Tibial artery (tissue), 4 donors: ENCODE measurements at regions not wholly inside any gene's neighbourhood (a gene's known extent, or its start where the extent isn't known, plus 50 kb on each side); places are given as distances from the start of the nearest gene placed in this dataset.
"Not testable (repeated sequence)": the region's sequence is repeated elsewhere in the genome, so short reads cannot be mapped to it uniquely, and the experiment has no call there.

ENCODE experiments used
- DNase-seq, 2 donors: peaks; one replicate each; pipeline ENCODE4 v3.0.0-alpha.2; 2019
- H3K27ac ChIP-seq, 2 donors: fragments of 200-600 bp; sonication (generic) in 1 of 2; 1 replicate in 1 of 2; 2 replicates in 1 of 2; pipeline ENCODE4 v1.5.1; 2018 to 2019; ENCODE audit warnings: mild to moderate bottlenecking in 1 of 2
- H3K27me3 ChIP-seq, 2 donors: fragments of 200-600 bp; sonication (generic) in 1 of 2; one replicate each; pipeline versions ENCODE4 v1.5.1 to v1.6.0; 2016 to 2019
- H3K36me3 ChIP-seq, 3 donors: fragments of 200-600 bp; sonication (generic) in 2 of 3; one replicate each; pipeline ENCODE4 v1.5.1; 2016 to 2019; ENCODE audit warnings: mild to moderate bottlenecking in 2 of 3
- H3K4me1 ChIP-seq, 4 donors: fragments of 200-600 bp; sonication (generic) in 2 of 4; 1 replicate in 3 of 4; 2 replicates in 1 of 4; pipeline ENCODE4 v1.5.1; 2016 to 2019
- H3K4me3 ChIP-seq, 2 donors: fragments of 200-600 bp; sonication (generic) in 1 of 2; 1 replicate in 1 of 2; 2 replicates in 1 of 2; pipeline ENCODE4 v1.5.1; 2018 to 2019; ENCODE audit warnings: mild to moderate bottlenecking in 2 of 2
- H3K9me3 ChIP-seq, 3 donors: fragments of 200-600 bp; sonication (generic) in 1 of 3; one replicate each; pipeline ENCODE4 v1.5.1; 2016 to 2019
- intact Hi-C: fragments of 100-400 bp; cut with DNase I; formaldehyde crosslinking; loops from one replicate; pipeline ENCODE4 v1.15.0; 2023; ENCODE audit warnings: low total_unique reads
- TF ChIP-seq, protein P1 (sequence below), 2 experiments: fragments of 200-600 bp in 1 of 2; fragments of 450-650 bp in 1 of 2; IDR thresholded peaks; one replicate each; pipeline ENCODE4 v1.5.1; 2017 to 2019; ENCODE audit warnings: antibody characterized with exemption in 2 of 2, mild to moderate bottlenecking in 1 of 2, moderate library complexity in 1 of 2

DNA sequence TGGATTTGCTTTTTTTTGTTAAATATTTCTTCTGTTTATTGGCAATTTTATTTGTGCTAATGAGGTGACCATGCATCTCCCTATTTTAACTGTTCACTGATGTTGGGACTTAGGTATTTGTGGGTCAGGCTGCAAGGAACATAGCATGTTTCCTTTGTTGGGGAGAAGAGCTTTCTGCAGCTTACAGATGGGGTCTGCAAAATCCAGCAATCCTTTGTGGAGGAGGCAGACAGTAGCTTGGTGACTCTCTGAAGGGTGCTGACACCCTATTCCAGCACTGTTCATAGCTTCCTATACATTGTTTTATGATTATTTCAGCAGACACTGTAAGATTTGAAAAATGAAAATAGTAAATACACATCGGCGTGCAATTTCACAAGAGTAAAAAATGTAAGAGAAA lies 491.7 kb downstream of the RAPGEF2 start:
- no peak overlapping the region for H3K4me3 ChIP-seq
- H3K27ac ChIP-seq, result no peak overlapping the region
- TF ChIP-seq, protein P1, sequence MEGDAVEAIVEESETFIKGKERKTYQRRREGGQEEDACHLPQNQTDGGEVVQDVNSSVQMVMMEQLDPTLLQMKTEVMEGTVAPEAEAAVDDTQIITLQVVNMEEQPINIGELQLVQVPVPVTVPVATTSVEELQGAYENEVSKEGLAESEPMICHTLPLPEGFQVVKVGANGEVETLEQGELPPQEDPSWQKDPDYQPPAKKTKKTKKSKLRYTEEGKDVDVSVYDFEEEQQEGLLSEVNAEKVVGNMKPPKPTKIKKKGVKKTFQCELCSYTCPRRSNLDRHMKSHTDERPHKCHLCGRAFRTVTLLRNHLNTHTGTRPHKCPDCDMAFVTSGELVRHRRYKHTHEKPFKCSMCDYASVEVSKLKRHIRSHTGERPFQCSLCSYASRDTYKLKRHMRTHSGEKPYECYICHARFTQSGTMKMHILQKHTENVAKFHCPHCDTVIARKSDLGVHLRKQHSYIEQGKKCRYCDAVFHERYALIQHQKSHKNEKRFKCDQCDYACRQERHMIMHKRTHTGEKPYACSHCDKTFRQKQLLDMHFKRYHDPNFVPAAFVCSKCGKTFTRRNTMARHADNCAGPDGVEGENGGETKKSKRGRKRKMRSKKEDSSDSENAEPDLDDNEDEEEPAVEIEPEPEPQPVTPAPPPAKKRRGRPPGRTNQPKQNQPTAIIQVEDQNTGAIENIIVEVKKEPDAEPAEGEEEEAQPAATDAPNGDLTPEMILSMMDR (IDR thresholded peaks at IDR 0.05), result no peak
- H3K27me3 ChIP-seq, result no peaks in the 10 kb centered on the region
- no peaks in the 10 kb centered on the region for H3K4me1 ChIP-seq
- DNase-seq, result no peak
- intact Hi-C loops, result no loop called here
- no peaks in the 10 kb centered on the region for H3K36me3 ChIP-seq
- H3K9me3 ChIP-seq, result no peaks in the 10 kb centered on the region

DNA sequence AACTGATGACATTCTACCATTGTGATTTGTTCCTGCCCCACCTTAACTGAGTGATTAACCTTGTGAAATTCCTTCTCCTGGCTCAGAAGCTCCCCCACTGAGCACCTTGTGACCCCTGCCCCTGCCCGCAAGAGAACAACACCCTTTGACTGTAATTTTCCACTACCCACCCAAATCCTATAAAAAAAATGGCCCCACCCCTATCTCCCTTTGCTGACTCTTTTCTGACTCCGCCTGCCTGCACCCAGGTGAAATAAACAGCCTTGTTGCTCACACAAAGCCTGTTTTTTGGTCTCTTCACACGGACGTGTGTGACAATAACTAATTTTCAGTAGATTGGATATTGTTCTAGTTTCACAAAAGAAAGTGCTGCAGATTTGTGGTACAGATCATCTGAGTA lies 492.2 kb downstream of the RAPGEF2 start:
- H3K4me3 ChIP-seq, H3K27ac ChIP-seq, intact Hi-C loops, H3K27me3 ChIP-seq, DNase-seq, H3K9me3 ChIP-seq, H3K4me1 ChIP-seq, H3K36me3 ChIP-seq: not testable (repeated sequence)

DNA sequence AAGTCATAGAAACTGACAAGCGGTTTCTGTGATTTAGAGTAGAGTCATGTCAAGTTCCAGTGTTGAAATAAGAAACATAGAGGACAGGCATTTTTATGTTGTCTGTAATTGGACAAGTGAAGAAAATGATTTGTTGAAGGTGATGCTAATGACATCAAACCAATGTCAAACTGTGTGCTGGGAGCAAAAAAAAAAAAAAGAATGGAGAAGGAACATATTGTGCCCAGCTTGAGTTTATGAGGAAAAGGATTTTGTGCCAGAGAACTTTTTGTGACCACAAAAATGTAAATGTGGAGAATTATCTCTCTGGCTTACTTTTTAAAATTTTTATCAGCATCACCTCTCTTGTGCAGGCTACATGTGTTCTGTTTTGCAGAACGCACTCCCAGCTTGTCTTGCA lies 495.7 kb downstream of the RAPGEF2 start:
- intact Hi-C loops, result no loop called here
- TF ChIP-seq, protein P1 (IDR thresholded peaks at IDR 0.05), result no peak
- no peaks in the 10 kb centered on the region for H3K36me3 ChIP-seq
- no peak overlapping the region for H3K27ac ChIP-seq
- no peak for DNase-seq
- H3K9me3 ChIP-seq, result no peaks in the 10 kb centered on the region
- H3K4me3 ChIP-seq, result no peak overlapping the region
- no peaks in the 10 kb centered on the region for H3K4me1 ChIP-seq
- no peaks in the 10 kb centered on the region for H3K27me3 ChIP-seq

DNA sequence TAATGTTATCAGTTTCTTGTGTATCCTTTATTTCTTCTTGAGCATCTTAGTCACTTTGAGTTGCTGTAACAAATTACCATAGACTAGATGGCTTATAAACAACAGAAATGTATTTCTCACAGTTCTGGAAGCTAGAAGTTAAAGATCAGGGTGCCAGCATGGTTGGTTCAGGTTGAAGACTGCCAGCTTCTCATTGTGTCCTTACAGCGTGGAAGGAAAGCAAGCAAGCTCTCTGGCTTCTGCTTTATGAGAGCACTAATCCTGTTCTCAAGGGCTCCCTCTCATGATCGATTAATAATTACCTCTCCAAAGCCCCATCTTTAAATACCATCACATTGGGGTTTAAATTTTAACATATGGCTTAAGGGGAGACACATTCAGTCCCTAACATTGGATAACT lies 497.2 kb downstream of the RAPGEF2 start:
- no peak for DNase-seq
- Histone ChIP-seq H3K4me1 (no peaks in the 10 kb centered on the region), H3K9me3 (no peaks in the 10 kb centered on the region), H3K27ac (no peak overlapping the region), H3K27me3 (no peaks in the 10 kb centered on the region), H3K4me3 (no peak overlapping the region), H3K36me3 (no peaks in the 10 kb centered on the region)
- intact Hi-C loops, result no loop called here
- TF ChIP-seq, protein P1 (IDR thresholded peaks at IDR 0.05), result no peak

DNA sequence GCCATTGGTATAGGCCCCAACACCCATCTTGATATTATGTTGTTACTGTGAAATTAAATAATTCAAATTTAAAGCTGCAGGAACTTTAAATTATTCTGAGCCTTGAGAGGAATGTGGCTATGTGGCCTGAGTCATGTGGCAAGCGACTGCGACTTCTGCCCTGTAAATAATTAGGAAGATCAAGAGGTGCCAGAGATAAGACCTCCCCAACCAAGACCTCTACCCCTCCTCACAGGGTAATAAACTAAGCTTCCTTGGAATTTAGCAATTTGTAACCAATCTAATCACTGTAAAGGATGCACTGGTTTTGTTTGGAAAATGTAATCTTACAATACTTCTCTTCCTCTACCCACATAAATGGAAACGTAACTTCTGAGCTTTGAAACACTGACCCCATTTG lies 501.9 kb downstream of the RAPGEF2 start:
- H3K27me3 ChIP-seq, result no peaks in the 10 kb centered on the region
- no peak overlapping the region for H3K4me3 ChIP-seq
- H3K27ac ChIP-seq, result no peak overlapping the region
- no peak for DNase-seq
- no peaks in the 10 kb centered on the region for H3K36me3 ChIP-seq
- H3K4me1 ChIP-seq, result no peaks in the 10 kb centered on the region
- no peaks in the 10 kb centered on the region for H3K9me3 ChIP-seq
- intact Hi-C loops, result no loop called here
- TF ChIP-seq, protein P1 (IDR thresholded peaks at IDR 0.05), result no peak

DNA sequence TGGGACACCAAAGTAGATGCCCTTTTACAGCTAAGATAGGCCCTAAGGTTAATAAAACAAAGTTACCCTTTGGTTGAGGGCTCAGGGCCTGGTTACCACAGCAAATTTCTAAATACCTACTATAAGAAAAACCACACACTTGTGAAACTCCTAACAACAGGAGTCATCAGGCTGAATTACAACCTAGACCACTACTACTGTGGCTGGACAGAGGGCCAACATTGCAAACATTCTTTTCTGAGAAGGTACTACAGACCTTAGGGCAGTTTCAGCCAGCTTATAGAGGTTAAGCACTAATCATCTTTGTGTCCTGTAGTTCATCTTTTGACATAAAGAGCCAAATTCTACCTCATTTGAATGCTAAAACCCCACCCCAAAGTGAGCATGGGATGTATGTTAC lies 504.0 kb downstream of the RAPGEF2 start:
- no peaks in the 10 kb centered on the region for H3K36me3 ChIP-seq
- no peaks in the 10 kb centered on the region for H3K27me3 ChIP-seq
- H3K4me3 ChIP-seq, result no peak overlapping the region
- DNase-seq, result no peak
- TF ChIP-seq, protein P1 (IDR thresholded peaks at IDR 0.05), result no peak
- no peaks in the 10 kb centered on the region for H3K9me3 ChIP-seq
- no peak overlapping the region for H3K27ac ChIP-seq
- intact Hi-C loops, result no loop called here
- no peaks in the 10 kb centered on the region for H3K4me1 ChIP-seq
